ENCODE measurements at regions not wholly inside any gene's neighbourhood (a gene's known extent, or its start where the extent isn't known, plus 50 kb on each side); places are given as distances from the start of the nearest gene placed in this dataset.
A peak's percentile ranks its signal among the peaks of the same experiment; 100 is the strongest.

GRCh38 chr13:106061781-106062180 lies 473.7 kb downstream of the EFNB2 start:
- no peaks in the 10 kb centered on the region for H3K27me3 ChIP-seq (ENCODE audit: control insufficient read depth, insufficient read depth, low read length)
- TF ChIP-seq CTCF (IDR thresholded peaks at IDR 0.05; ENCODE audit: insufficient read depth, low read length, severe bottlenecking), result no peak
- H3K36me3 ChIP-seq (ENCODE audit: control insufficient read depth, insufficient read depth, low read length), result no peaks in the 10 kb centered on the region
- DNase-seq (ENCODE audit: low read depth), result no peak
- H3K4me3 ChIP-seq (ENCODE audit: low read depth, low read length), result no peak overlapping the region
- no peak for FAIRE-seq

GRCh38 chr13:106056851-106057250 lies 478.6 kb downstream of the EFNB2 start:
- Histone ChIP-seq H3K4me3 (ENCODE audit: low read depth, low read length) (no peak overlapping the region), H3K27me3 (ENCODE audit: control insufficient read depth, insufficient read depth, low read length) (no peaks in the 10 kb centered on the region), H3K36me3 (ENCODE audit: control insufficient read depth, insufficient read depth, low read length) (no peaks in the 10 kb centered on the region)
- no peak for TF ChIP-seq CTCF (IDR thresholded peaks at IDR 0.05; ENCODE audit: insufficient read depth, low read length, severe bottlenecking)
- FAIRE-seq (no peak), DNase-seq (ENCODE audit: low read depth) (no peak)

- FAIRE-seq (no peak), DNase-seq (ENCODE audit: low read depth) (no peak)
- Histone ChIP-seq H3K36me3 (ENCODE audit: control insufficient read depth, insufficient read depth, low read length) (no peaks in the 10 kb centered on the region), H3K4me3 (ENCODE audit: low read depth, low read length) (no peak overlapping the region), H3K27me3 (ENCODE audit: control insufficient read depth, insufficient read depth, low read length) (no peaks in the 10 kb centered on the region)
- no peak for TF ChIP-seq CTCF (IDR thresholded peaks at IDR 0.05; ENCODE audit: insufficient read depth, low read length, severe bottlenecking)
Observed at GRCh38 chr13:106052200-106052767, 483.2 kb downstream of the EFNB2 start.

- FAIRE-seq (no peak), DNase-seq (ENCODE audit: low read depth) (no peak)
- H3K36me3 ChIP-seq (ENCODE audit: control insufficient read depth, insufficient read depth, low read length), result no peaks in the 10 kb centered on the region
- no peak overlapping the region for H3K4me3 ChIP-seq (ENCODE audit: low read depth, low read length)
- TF ChIP-seq CTCF (IDR thresholded peaks at IDR 0.05; ENCODE audit: insufficient read depth, low read length, severe bottlenecking), result no peak
- H3K27me3 ChIP-seq (ENCODE audit: control insufficient read depth, insufficient read depth, low read length), result no peaks in the 10 kb centered on the region
Observed at GRCh38 chr13:106049171-106049570, 486.3 kb downstream of the EFNB2 start.

GRCh38 chr13:106048386-106048785 lies 487.1 kb downstream of the EFNB2 start:
- no peak overlapping the region for H3K4me3 ChIP-seq (ENCODE audit: low read depth, low read length)
- no peaks in the 10 kb centered on the region for H3K36me3 ChIP-seq (ENCODE audit: control insufficient read depth, insufficient read depth, low read length)
- DNase-seq (ENCODE audit: low read depth) (no peak), FAIRE-seq (no peak)
- no peaks in the 10 kb centered on the region for H3K27me3 ChIP-seq (ENCODE audit: control insufficient read depth, insufficient read depth, low read length)
- TF ChIP-seq CTCF (IDR thresholded peaks at IDR 0.05; ENCODE audit: insufficient read depth, low read length, severe bottlenecking), result no peak

GRCh38 chr13:106047859-106048258 lies 487.6 kb downstream of the EFNB2 start:
- Histone ChIP-seq H3K4me3 (ENCODE audit: low read depth, low read length) (no peak overlapping the region), H3K36me3 (ENCODE audit: control insufficient read depth, insufficient read depth, low read length) (no peaks in the 10 kb centered on the region), H3K27me3 (ENCODE audit: control insufficient read depth, insufficient read depth, low read length) (no peaks in the 10 kb centered on the region)
- DNase-seq (ENCODE audit: low read depth) (peak; percentile 37), FAIRE-seq (no peak)
- TF ChIP-seq CTCF (IDR thresholded peaks at IDR 0.05; ENCODE audit: insufficient read depth, low read length, severe bottlenecking), result no peak
